ENCODE measurements at regions not wholly inside any gene's neighbourhood (a gene's known extent, or its start where the extent isn't known, plus 50 kb on each side); places are given as distances from the start of the nearest gene placed in this dataset.

DNA sequence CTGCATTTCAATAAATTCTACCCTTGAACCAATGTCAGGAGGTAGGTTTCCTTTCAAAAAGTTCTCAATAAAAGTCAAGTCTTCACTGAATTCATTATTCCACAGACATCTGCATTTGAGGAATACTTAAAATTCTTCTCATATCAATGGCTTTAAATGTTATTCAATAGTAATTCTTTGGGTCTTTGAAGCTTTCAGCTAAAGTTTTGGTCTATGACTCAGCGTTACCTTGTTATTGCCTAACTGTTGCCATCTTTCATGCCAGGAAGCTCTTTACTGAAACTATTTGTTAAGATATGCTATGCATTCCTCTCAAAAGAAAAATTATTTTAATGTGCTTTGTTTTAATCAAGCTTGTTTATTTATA is 170.5 kb downstream of the NNT start:
- Histone ChIP-seq H3K4me3 (replicated peaks in 1 of 2; ENCODE audit: low read depth in 1 of 2, low read length in 2 of 2) (no peak overlapping the region), H3K4me2 (ENCODE audit: low read length) (peak overlapping the region; percentile 32), H3K27ac (ENCODE audit: low read depth, low read length) (peak overlapping the region; percentile 7; the same call in 1 of the 2 replicates), H3K36me3 (ENCODE audit: control insufficient read depth in 1 of 2, insufficient read depth in 2 of 2, low read length in 2 of 2) (no peaks in the 10 kb centered on the region), H3K9ac (ENCODE audit: low read length) (no peak overlapping the region), H3K4me1 (ENCODE audit: control insufficient read depth in 1 of 2, insufficient read depth in 2 of 2, low read length in 2 of 2) (peaks cover 5 to 13% of the 10 kb centered on the region in 2 experiments; a peak in 3 of 4 replicates), H3K9me3 (ENCODE audit: control insufficient read depth in 1 of 2, insufficient read depth in 1 of 2, low read depth in 1 of 2, low read length in 2 of 2) (no peaks in the 10 kb centered on the region), H3K9me2 (ENCODE audit: insufficient read depth) (no peaks in the 10 kb centered on the region), H3K27me3 (ENCODE audit: insufficient read depth, low read length) (no peaks in the 10 kb centered on the region), H3K79me2 (ENCODE audit: insufficient read depth, low read length) (no peaks in the 10 kb centered on the region), H2AFZ (ENCODE audit: low read depth, low read length, poor library complexity, severe bottlenecking) (peak overlapping the region; percentile 52), H4K20me1 (ENCODE audit: insufficient read depth) (no peaks in the 10 kb centered on the region)
- DNase-seq (ENCODE audit: low read depth, low spot score) (peak; percentile 18), ATAC-seq (no peak; the same call in 1 of the 2 replicates)
- CTCF ChIA-PET, result no interaction called here
- TF ChIP-seq, protein P1, sequence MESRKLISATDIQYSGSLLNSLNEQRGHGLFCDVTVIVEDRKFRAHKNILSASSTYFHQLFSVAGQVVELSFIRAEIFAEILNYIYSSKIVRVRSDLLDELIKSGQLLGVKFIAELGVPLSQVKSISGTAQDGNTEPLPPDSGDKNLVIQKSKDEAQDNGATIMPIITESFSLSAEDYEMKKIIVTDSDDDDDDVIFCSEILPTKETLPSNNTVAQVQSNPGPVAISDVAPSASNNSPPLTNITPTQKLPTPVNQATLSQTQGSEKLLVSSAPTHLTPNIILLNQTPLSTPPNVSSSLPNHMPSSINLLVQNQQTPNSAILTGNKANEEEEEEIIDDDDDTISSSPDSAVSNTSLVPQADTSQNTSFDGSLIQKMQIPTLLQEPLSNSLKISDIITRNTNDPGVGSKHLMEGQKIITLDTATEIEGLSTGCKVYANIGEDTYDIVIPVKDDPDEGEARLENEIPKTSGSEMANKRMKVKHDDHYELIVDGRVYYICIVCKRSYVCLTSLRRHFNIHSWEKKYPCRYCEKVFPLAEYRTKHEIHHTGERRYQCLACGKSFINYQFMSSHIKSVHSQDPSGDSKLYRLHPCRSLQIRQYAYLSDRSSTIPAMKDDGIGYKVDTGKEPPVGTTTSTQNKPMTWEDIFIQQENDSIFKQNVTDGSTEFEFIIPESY (IDR thresholded peaks at IDR 0.05; ENCODE audit: extremely low read depth, insufficient replicate concordance, low read length), result no peak
- no peak for TF ChIP-seq ELF1 (IDR thresholded peaks at IDR 0.05; ENCODE audit: borderline replicate concordance, low read depth)
- TF ChIP-seq CEBPB (IDR thresholded peaks at IDR 0.05; ENCODE audit: low read depth), result peak; percentile 80
- no peak for TF ChIP-seq TCF7L2 (IDR thresholded peaks at IDR 0.05; ENCODE audit: borderline replicate concordance, extremely low read depth, insufficient read depth, insufficient read length)
- TF ChIP-seq SRF (IDR thresholded peaks at IDR 0.05; ENCODE audit: low read depth), result no peak
- TF ChIP-seq EZH2 (IDR thresholded peaks at IDR 0.05), result no peak
- no peak for TF ChIP-seq JUND (IDR thresholded peaks at IDR 0.05)
- TF ChIP-seq EZH2phosphoT487 (IDR thresholded peaks at IDR 0.05; ENCODE audit: borderline replicate concordance), result no peak
- TF ChIP-seq CBX3 (IDR thresholded peaks at IDR 0.05; ENCODE audit: low read depth), result no peak
- no peak for TF ChIP-seq EGR1 (IDR thresholded peaks at IDR 0.05; ENCODE audit: low read depth)
- no peak for TF ChIP-seq POLR2AphosphoS5 (IDR thresholded peaks at IDR 0.05; ENCODE audit: low read depth, low read length)
- TF ChIP-seq, protein P2, sequence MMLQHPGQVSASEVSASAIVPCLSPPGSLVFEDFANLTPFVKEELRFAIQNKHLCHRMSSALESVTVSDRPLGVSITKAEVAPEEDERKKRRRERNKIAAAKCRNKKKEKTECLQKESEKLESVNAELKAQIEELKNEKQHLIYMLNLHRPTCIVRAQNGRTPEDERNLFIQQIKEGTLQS (IDR thresholded peaks at IDR 0.05), result no peak
- TF ChIP-seq RAD21 (IDR thresholded peaks at IDR 0.05; ENCODE audit: low read depth), result no peak
- TF ChIP-seq ZFX (IDR thresholded peaks at IDR 0.05), result no peak
- TF ChIP-seq, protein P3, sequence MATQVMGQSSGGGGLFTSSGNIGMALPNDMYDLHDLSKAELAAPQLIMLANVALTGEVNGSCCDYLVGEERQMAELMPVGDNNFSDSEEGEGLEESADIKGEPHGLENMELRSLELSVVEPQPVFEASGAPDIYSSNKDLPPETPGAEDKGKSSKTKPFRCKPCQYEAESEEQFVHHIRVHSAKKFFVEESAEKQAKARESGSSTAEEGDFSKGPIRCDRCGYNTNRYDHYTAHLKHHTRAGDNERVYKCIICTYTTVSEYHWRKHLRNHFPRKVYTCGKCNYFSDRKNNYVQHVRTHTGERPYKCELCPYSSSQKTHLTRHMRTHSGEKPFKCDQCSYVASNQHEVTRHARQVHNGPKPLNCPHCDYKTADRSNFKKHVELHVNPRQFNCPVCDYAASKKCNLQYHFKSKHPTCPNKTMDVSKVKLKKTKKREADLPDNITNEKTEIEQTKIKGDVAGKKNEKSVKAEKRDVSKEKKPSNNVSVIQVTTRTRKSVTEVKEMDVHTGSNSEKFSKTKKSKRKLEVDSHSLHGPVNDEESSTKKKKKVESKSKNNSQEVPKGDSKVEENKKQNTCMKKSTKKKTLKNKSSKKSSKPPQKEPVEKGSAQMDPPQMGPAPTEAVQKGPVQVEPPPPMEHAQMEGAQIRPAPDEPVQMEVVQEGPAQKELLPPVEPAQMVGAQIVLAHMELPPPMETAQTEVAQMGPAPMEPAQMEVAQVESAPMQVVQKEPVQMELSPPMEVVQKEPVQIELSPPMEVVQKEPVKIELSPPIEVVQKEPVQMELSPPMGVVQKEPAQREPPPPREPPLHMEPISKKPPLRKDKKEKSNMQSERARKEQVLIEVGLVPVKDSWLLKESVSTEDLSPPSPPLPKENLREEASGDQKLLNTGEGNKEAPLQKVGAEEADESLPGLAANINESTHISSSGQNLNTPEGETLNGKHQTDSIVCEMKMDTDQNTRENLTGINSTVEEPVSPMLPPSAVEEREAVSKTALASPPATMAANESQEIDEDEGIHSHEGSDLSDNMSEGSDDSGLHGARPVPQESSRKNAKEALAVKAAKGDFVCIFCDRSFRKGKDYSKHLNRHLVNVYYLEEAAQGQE (IDR thresholded peaks at IDR 0.05; ENCODE audit: low read depth), result no peak
- TF ChIP-seq FOSL1 (IDR thresholded peaks at IDR 0.05; ENCODE audit: low read depth), result peak; percentile 36; the same call in 1 of the 2 replicates
- RAD21 ChIA-PET (ENCODE audit: low non-redundant PET in 1 of 2, low total read pairs in 2 of 2, uncharacterized antibody in 2 of 2, unreplicated experiment in 2 of 2), result no interaction called here
- no TSS peak for BruUV-seq (replicated peaks)
- POLR2A ChIA-PET, result no interaction called here
- intact Hi-C loops (cut with micrococcal nuclease), result loop anchor here (5.0 kb wide), 1 partner anchor 1104 kb away; no protein-coding TSS in a partner anchor
